ENCODE measurements at regions not wholly inside any gene's neighbourhood (a gene's known extent, or its start where the extent isn't known, plus 50 kb on each side); places are given as distances from the start of the nearest gene placed in this dataset.

DNA sequence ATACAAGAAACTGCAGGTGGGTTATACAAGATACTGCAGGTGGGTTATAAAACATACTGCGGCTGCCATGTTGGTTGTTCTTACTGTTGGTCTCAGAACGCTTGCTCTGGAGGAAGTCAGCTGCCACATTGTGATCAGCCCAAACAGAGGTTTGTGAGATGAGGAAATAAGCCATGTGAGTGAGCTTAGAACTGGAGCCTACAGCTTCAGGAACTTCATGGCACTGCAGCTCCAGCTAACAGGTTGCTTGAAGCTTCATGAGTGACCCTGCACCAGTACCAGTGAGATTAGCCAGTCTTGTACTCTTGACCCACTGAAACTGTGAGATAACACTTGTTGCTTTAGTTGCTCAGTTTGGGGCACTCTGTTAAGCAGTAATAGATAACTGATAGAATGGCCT lies 74.5 kb upstream of the PRKCQ start:
- Histone ChIP-seq H3F3A (ENCODE audit: insufficient read depth, low read length) (no peaks in the 10 kb centered on the region), H3K79me2 (ENCODE audit: insufficient read depth, low read length) (no peaks in the 10 kb centered on the region), H3K27ac (ENCODE audit: low read depth, low read length, poor library complexity, severe bottlenecking) (no peak overlapping the region), H2AFZ (ENCODE audit: low read length) (no peak overlapping the region), H3K36me3 (ENCODE audit: insufficient read depth, low read length) (no peaks in the 10 kb centered on the region), H3K27me3 (ENCODE audit: insufficient read depth, low read length) (no peaks in the 10 kb centered on the region), H3K9me2 (ENCODE audit: low read depth, low read length) (no peaks in the 10 kb centered on the region), H3K4me2 (ENCODE audit: low read length) (no peak overlapping the region), H3K9me3 (ENCODE audit: low read length) (no peaks in the 10 kb centered on the region), H3K4me3 (ENCODE audit: low read depth, low read length, poor library complexity, severe bottlenecking) (no peak overlapping the region), H3K4me1 (ENCODE audit: insufficient read depth, low read length, severe bottlenecking) (no peaks in the 10 kb centered on the region), H3K9ac (ENCODE audit: low read length) (no peak overlapping the region), H4K20me1 (ENCODE audit: insufficient read depth, low read length) (no peaks in the 10 kb centered on the region)
- TF ChIP-seq EZH2 (IDR thresholded peaks at IDR 0.05; ENCODE audit: borderline replicate concordance, low read length) = no peak
- TF ChIP-seq, protein P1, sequence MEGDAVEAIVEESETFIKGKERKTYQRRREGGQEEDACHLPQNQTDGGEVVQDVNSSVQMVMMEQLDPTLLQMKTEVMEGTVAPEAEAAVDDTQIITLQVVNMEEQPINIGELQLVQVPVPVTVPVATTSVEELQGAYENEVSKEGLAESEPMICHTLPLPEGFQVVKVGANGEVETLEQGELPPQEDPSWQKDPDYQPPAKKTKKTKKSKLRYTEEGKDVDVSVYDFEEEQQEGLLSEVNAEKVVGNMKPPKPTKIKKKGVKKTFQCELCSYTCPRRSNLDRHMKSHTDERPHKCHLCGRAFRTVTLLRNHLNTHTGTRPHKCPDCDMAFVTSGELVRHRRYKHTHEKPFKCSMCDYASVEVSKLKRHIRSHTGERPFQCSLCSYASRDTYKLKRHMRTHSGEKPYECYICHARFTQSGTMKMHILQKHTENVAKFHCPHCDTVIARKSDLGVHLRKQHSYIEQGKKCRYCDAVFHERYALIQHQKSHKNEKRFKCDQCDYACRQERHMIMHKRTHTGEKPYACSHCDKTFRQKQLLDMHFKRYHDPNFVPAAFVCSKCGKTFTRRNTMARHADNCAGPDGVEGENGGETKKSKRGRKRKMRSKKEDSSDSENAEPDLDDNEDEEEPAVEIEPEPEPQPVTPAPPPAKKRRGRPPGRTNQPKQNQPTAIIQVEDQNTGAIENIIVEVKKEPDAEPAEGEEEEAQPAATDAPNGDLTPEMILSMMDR (IDR thresholded peaks at IDR 0.05; ENCODE audit: low read length) = no peak

- H3K9me2 ChIP-seq (ENCODE audit: low read depth, low read length) = no peaks in the 10 kb centered on the region
- H3K27me3 ChIP-seq (ENCODE audit: insufficient read depth, low read length) = no peaks in the 10 kb centered on the region
- H3K9me3 ChIP-seq (ENCODE audit: low read length) = no peaks in the 10 kb centered on the region
Observed at GRCh38 chr10:6650586-6650985, 70.5 kb upstream of the PRKCQ start.

GRCh38 chr10:6649903-6650302 lies 69.8 kb upstream of the PRKCQ start:
- Histone ChIP-seq H3K4me2 (ENCODE audit: low read length) (no peak overlapping the region), H3K36me3 (ENCODE audit: insufficient read depth, low read length) (no peaks in the 10 kb centered on the region), H3K9me2 (ENCODE audit: low read depth, low read length) (no peaks in the 10 kb centered on the region), H3K79me2 (ENCODE audit: insufficient read depth, low read length) (no peaks in the 10 kb centered on the region), H3K27ac (ENCODE audit: low read depth, low read length, poor library complexity, severe bottlenecking) (no peak overlapping the region), H3F3A (ENCODE audit: insufficient read depth, low read length) (no peaks in the 10 kb centered on the region), H4K20me1 (ENCODE audit: insufficient read depth, low read length) (no peaks in the 10 kb centered on the region), H3K9ac (ENCODE audit: low read length) (no peak overlapping the region), H3K4me3 (ENCODE audit: low read depth, low read length, poor library complexity, severe bottlenecking) (no peak overlapping the region), H3K4me1 (ENCODE audit: insufficient read depth, low read length, severe bottlenecking) (no peaks in the 10 kb centered on the region), H3K9me3 (ENCODE audit: low read length) (no peaks in the 10 kb centered on the region), H2AFZ (ENCODE audit: low read length) (no peak overlapping the region), H3K27me3 (ENCODE audit: insufficient read depth, low read length) (no peaks in the 10 kb centered on the region)
- TF ChIP-seq EZH2 (IDR thresholded peaks at IDR 0.05; ENCODE audit: borderline replicate concordance, low read length) = no peak
- TF ChIP-seq, protein P1 (IDR thresholded peaks at IDR 0.05; ENCODE audit: low read length) = no peak

More at GRCh38 chr10:6650586-6650985, 70.5 kb upstream of the PRKCQ start:
- H3K9ac ChIP-seq (ENCODE audit: low read length) = no peak overlapping the region
- no peak for TF ChIP-seq EZH2 (IDR thresholded peaks at IDR 0.05; ENCODE audit: borderline replicate concordance, low read length)
- TF ChIP-seq, protein P1 (IDR thresholded peaks at IDR 0.05; ENCODE audit: low read length) = no peak
- H3K27ac ChIP-seq (ENCODE audit: low read depth, low read length, poor library complexity, severe bottlenecking) = no peak overlapping the region
- no peaks in the 10 kb centered on the region for H3K79me2 ChIP-seq (ENCODE audit: insufficient read depth, low read length)
- no peak overlapping the region for H2AFZ ChIP-seq (ENCODE audit: low read length)
- no peak overlapping the region for H3K4me3 ChIP-seq (ENCODE audit: low read depth, low read length, poor library complexity, severe bottlenecking)
- H3F3A ChIP-seq (ENCODE audit: insufficient read depth, low read length) = no peaks in the 10 kb centered on the region
- no peak overlapping the region for H3K4me2 ChIP-seq (ENCODE audit: low read length)
- H4K20me1 ChIP-seq (ENCODE audit: insufficient read depth, low read length) = no peaks in the 10 kb centered on the region
- H3K36me3 ChIP-seq (ENCODE audit: insufficient read depth, low read length) = no peaks in the 10 kb centered on the region
- H3K4me1 ChIP-seq (ENCODE audit: insufficient read depth, low read length, severe bottlenecking) = no peaks in the 10 kb centered on the region
